Panc1 (cell line): ENCODE measurements at regions not wholly inside any gene's neighbourhood (a gene's known extent, or its start where the extent isn't known, plus 50 kb on each side); places are given as distances from the start of the nearest gene placed in this dataset.

Source experiments
- ATAC-seq: fragments of 200-7000 bp; cut with Tn5 transposase; 2 replicates; pipeline ENCODE4 v1.9.1; 2020; ENCODE audit warnings: mild to moderate bottlenecking, moderate library complexity
- BruUV-seq: library from RNA; stranded (reverse); fragments of 400-500 nt; replicated peaks from 2 replicates; lab custom pipeline; 2021; lab: Mats Ljungman, UMichigan
- CTCF ChIA-PET: fragments of 300-600 bp; sonication (Branson Sonifier 250); formaldehyde crosslinking; loops from one replicate; lab custom pipeline; 2022; ENCODE audit warnings: antibody characterized with exemption; lab: Charles Lee
- POLR2A ChIA-PET: fragments of 300-600 bp; sonication (Branson Sonifier 250); formaldehyde crosslinking; loops from one replicate; lab custom pipeline; 2022; ENCODE audit warnings: antibody characterized with exemption; lab: Charles Lee
- DNase-seq: peaks from one replicate; pipeline ENCODE4 v3.0.0-alpha.2; 2010; ENCODE audit warnings: low read depth, low spot score
- H3K27ac ChIP-seq: 2 replicates; pipeline ENCODE4 v1.5.1; 2011; ENCODE audit warnings: mild to moderate bottlenecking, low read length, inconsistent platforms
- H3K27me3 ChIP-seq: fragments of 200-500 bp; sonication (Bioruptor generic); 2 replicates; pipeline ENCODE4 v1.6.0; 2014; ENCODE audit warnings: low read length, inconsistent platforms; ENCODE audit not compliant: control insufficient read depth, insufficient read depth
- H3K36me3 ChIP-seq: fragments of 200-500 bp; sonication (Bioruptor generic); 2 replicates; pipeline ENCODE4 v1.5.1; 2014; ENCODE audit warnings: inconsistent platforms, mild to moderate bottlenecking, low read length, moderate library complexity; ENCODE audit not compliant: control insufficient read depth, insufficient read depth
- H3K4me1 ChIP-seq: 2 replicates; pipeline ENCODE4 v1.5.1; 2011; ENCODE audit warnings: inconsistent platforms, mild to moderate bottlenecking, low read length, moderate library complexity; ENCODE audit not compliant: control insufficient read depth, insufficient read depth
- H3K4me3 ChIP-seq, 2 experiments: 2 replicates each; pipeline ENCODE4 v1.5.1; 2011 to 2012; ENCODE audit warnings: low read depth in 2 of 2, low read length in 2 of 2, mild to moderate bottlenecking in 2 of 2, inconsistent platforms in 1 of 2, moderate library complexity in 1 of 2
- H3K9me3 ChIP-seq: fragments of 200-500 bp; sonication (Bioruptor generic); 2 replicates; pipeline ENCODE4 v1.5.1; 2014; ENCODE audit warnings: low read depth, mild to moderate bottlenecking, inconsistent platforms, low read length, moderate library complexity; ENCODE audit not compliant: control insufficient read depth, insufficient read depth
- CTCF ChIP-seq: fragments of 450-650 bp; IDR thresholded peaks from 2 replicates; pipeline ENCODE4 v1.5.1; 2017; ENCODE audit warnings: mild to moderate bottlenecking
- POLR2AphosphoS5 ChIP-seq: IDR thresholded peaks from 2 replicates; pipeline ENCODE4 v1.6.1; 2012; ENCODE audit warnings: mild to moderate bottlenecking, low read depth, low read length, moderate library complexity
- SIN3A ChIP-seq: IDR thresholded peaks from 2 replicates; pipeline ENCODE4 v1.6.1; 2012; ENCODE audit warnings: low read depth, mild to moderate bottlenecking, low read length, moderate library complexity, borderline replicate concordance; ENCODE audit not compliant: insufficient read depth
- TCF7L2 ChIP-seq: IDR thresholded peaks from 2 replicates; pipeline ENCODE4 v1.6.1; 2011; ENCODE audit warnings: mild to moderate bottlenecking, low read depth, low read length, inconsistent platforms
- in situ Hi-C: cut with HindIII; loops from 2 replicates; pipeline ENCODE4 v1.10.0; 2016; ENCODE audit warnings: low sequenced_read_pairs, low pct_unique_long_range_greater_than_20kb
- intact Hi-C: fragments of 100-400 bp; cut with micrococcal nuclease; formaldehyde crosslinking; loops from one replicate; pipeline ENCODE4 v1.10.0; 2022; ENCODE audit not compliant: unreplicated experiment
- TF ChIP-seq, protein P1 (sequence below), 2 experiments: IDR thresholded peaks; 2 replicates each; pipeline ENCODE4 v1.6.1; 2011 to 2012; ENCODE audit warnings: low read depth in 2 of 2, control low read depth in 1 of 2, low read length in 1 of 2, mild to moderate bottlenecking in 1 of 2, moderate library complexity in 1 of 2; ENCODE audit not compliant: insufficient read depth in 1 of 2

DNA sequence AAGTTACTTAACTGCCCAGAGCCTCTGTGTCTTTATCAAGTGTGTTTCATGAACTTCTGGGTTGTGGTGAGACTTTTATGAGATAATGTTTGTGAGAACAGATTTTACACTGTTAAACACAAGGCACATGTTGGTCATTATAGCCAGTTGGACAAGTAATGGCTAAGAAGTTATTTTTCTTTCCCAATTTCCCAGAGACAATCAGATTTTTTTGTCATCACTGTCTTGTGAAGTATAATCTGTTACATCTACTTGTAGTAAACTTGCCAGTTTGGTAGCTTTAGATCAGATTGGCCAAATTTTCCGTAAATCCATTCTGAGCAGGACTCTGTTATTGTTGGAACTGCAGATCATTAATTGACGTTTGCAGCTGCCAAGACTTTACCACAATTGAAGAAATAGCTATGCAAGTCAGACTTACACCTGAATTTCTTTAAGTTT is 838.8 kb downstream of the SLC4A3 start:
- no peak for DNase-seq
- no peak overlapping the region for H3K4me3 ChIP-seq
- in situ Hi-C loops (no loop called here), intact Hi-C loops (no loop called here)
- POLR2A ChIA-PET = no interaction called here
- no peaks in the 10 kb centered on the region for H3K9me3 ChIP-seq
- no peak overlapping the region for H3K27ac ChIP-seq
- no peak for ATAC-seq
- H3K27me3 ChIP-seq = no peaks in the 10 kb centered on the region
- no peaks in the 10 kb centered on the region for H3K4me1 ChIP-seq
- BruUV-seq = no TSS peak
- CTCF ChIA-PET = no interaction called here
- TF ChIP-seq CTCF (no peak), SIN3A (no peak)
- TF ChIP-seq, protein P1, sequence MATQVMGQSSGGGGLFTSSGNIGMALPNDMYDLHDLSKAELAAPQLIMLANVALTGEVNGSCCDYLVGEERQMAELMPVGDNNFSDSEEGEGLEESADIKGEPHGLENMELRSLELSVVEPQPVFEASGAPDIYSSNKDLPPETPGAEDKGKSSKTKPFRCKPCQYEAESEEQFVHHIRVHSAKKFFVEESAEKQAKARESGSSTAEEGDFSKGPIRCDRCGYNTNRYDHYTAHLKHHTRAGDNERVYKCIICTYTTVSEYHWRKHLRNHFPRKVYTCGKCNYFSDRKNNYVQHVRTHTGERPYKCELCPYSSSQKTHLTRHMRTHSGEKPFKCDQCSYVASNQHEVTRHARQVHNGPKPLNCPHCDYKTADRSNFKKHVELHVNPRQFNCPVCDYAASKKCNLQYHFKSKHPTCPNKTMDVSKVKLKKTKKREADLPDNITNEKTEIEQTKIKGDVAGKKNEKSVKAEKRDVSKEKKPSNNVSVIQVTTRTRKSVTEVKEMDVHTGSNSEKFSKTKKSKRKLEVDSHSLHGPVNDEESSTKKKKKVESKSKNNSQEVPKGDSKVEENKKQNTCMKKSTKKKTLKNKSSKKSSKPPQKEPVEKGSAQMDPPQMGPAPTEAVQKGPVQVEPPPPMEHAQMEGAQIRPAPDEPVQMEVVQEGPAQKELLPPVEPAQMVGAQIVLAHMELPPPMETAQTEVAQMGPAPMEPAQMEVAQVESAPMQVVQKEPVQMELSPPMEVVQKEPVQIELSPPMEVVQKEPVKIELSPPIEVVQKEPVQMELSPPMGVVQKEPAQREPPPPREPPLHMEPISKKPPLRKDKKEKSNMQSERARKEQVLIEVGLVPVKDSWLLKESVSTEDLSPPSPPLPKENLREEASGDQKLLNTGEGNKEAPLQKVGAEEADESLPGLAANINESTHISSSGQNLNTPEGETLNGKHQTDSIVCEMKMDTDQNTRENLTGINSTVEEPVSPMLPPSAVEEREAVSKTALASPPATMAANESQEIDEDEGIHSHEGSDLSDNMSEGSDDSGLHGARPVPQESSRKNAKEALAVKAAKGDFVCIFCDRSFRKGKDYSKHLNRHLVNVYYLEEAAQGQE (IDR thresholded peaks at IDR 0.05; ENCODE audit: insufficient read depth in 1 of 2, low read depth in 2 of 2, low read length in 1 of 2) = no peak
- no peaks in the 10 kb centered on the region for H3K36me3 ChIP-seq

- intact Hi-C loops (no loop called here), in situ Hi-C loops (no loop called here)
- H3K27ac ChIP-seq = no peak overlapping the region
- DNase-seq (no peak), ATAC-seq (no peak)
- no peak overlapping the region for H3K4me3 ChIP-seq
- H3K27me3 ChIP-seq = no peaks in the 10 kb centered on the region
- no peaks in the 10 kb centered on the region for H3K36me3 ChIP-seq
- BruUV-seq = no TSS peak
- no peaks in the 10 kb centered on the region for H3K4me1 ChIP-seq
- POLR2A ChIA-PET = no interaction called here
- CTCF ChIA-PET = no interaction called here
- TF ChIP-seq POLR2AphosphoS5 (no peak), SIN3A (no peak), TCF7L2 (no peak), CTCF (no peak)
- TF ChIP-seq, protein P1 (IDR thresholded peaks at IDR 0.05; ENCODE audit: insufficient read depth in 1 of 2, low read depth in 2 of 2, low read length in 1 of 2) = no peak
- H3K9me3 ChIP-seq = no peaks in the 10 kb centered on the region
Observed at GRCh38 chr2:220469201-220469600, 841.8 kb downstream of the SLC4A3 start.
